B cell (primary cell): ENCODE measurements at regions not wholly inside any gene's neighbourhood (a gene's known extent, or its start where the extent isn't known, plus 50 kb on each side); places are given as distances from the start of the nearest gene placed in this dataset.

Experiments
- ATAC-seq: fragments of 200-7000 bp; cut with Tn5 transposase; one replicate; pipeline ENCODE4 v1.10.0; 2021; ENCODE audit warnings: low read depth, mild to moderate bottlenecking, moderate number of reproducible peaks, moderate library complexity
- CTCF ChIA-PET: fragments of 350-600 bp; sonication (Branson Sonifier 250); formaldehyde crosslinking; loops from one replicate; lab custom pipeline; 2021; ENCODE audit warnings: antibody characterized with exemption, inconsistent platforms; lab: Charles Lee
- POLR2A ChIA-PET: fragments of 350-600 bp; sonication (Branson Sonifier 250); formaldehyde crosslinking; loops from one replicate; lab custom pipeline; 2021; ENCODE audit warnings: antibody characterized with exemption; lab: Charles Lee
- DNase-seq: peaks from one replicate; pipeline ENCODE4 v3.0.0; 2013
- H2AFZ ChIP-seq: 2 replicates; pipeline ENCODE4 v1.6.1; 2012; ENCODE audit warnings: mild to moderate bottlenecking, low read depth, low read length; ENCODE audit not compliant: insufficient read depth, poor library complexity, severe bottlenecking
- H3K27ac ChIP-seq, 2 donors: 1 replicate in 1 of 2; 2 replicates in 1 of 2; pipeline ENCODE4 v1.5.1; 2012 to 2013; ENCODE audit warnings: low read length in 2 of 2, mild to moderate bottlenecking in 2 of 2, moderate library complexity in 1 of 2
- H3K27me3 ChIP-seq, 4 experiments: fragments of 200-600 bp in 1 of 4; sonication (generic) in 1 of 4; replicated peaks in 1 of 4; 1 replicate in 2 of 4; 2 replicates in 2 of 4; pipeline versions ENCODE4 v1.6.1 to v1.7.0; 2013 to 2016; ENCODE audit warnings: low read length in 3 of 4, mild to moderate bottlenecking in 2 of 4, mixed read lengths in 1 of 4, moderate library complexity in 1 of 4; ENCODE audit not compliant: insufficient read depth in 4 of 4, control insufficient read depth in 3 of 4; ENCODE audit errors: control extremely low read depth in 1 of 4
- H3K36me3 ChIP-seq, 2 experiments: replicated peaks in 1 of 2; 1 replicate in 1 of 2; 2 replicates in 1 of 2; pipeline versions ENCODE4 v1.6.1 to v1.7.1; 2013; ENCODE audit warnings: low read length in 1 of 2; ENCODE audit not compliant: insufficient read depth in 2 of 2, control insufficient read depth in 1 of 2; ENCODE audit errors: control extremely low read depth in 1 of 2, extremely low read depth in 1 of 2
- H3K4me1 ChIP-seq, 2 donors: fragments of 200-600 bp in 1 of 2; sonication (generic) in 1 of 2; 1 replicate in 1 of 2; 2 replicates in 1 of 2; pipeline versions ENCODE4 v1.5.1 to v1.6.1; 2013 to 2017; ENCODE audit warnings: low read length in 2 of 2; ENCODE audit not compliant: control insufficient read depth in 2 of 2, insufficient read depth in 2 of 2
- H3K4me2 ChIP-seq: replicated peaks from 2 replicates; pipeline ENCODE3; 2012; ENCODE audit warnings: mild to moderate bottlenecking, low read depth, low read length; ENCODE audit not compliant: poor library complexity, severe bottlenecking
- H3K4me3 ChIP-seq, 5 experiments: fragments of 200-600 bp in 1 of 5; sonication (generic) in 1 of 5; 1 replicate in 3 of 5; 2 replicates in 2 of 5; pipeline versions ENCODE4 v1.5.1 to v1.7.0; 2011 to 2016; ENCODE audit warnings: low read length in 4 of 5, mild to moderate bottlenecking in 4 of 5, low read depth in 2 of 5, control low read depth in 1 of 5, moderate library complexity in 1 of 5; ENCODE audit not compliant: insufficient read depth in 1 of 5; ENCODE audit errors: control extremely low read depth in 1 of 5, extremely low read depth in 1 of 5
- H3K79me2 ChIP-seq: fragments of 200-600 bp; sonication (generic); one replicate; pipeline ENCODE4 v1.6.0; 2016; ENCODE audit warnings: low read length; ENCODE audit not compliant: control insufficient read depth, insufficient read depth
- H3K9ac ChIP-seq: fragments of 200-600 bp; sonication (generic); 2 replicates; pipeline ENCODE4 v1.6.1; 2017; ENCODE audit warnings: mild to moderate bottlenecking, low read length, moderate library complexity
- H3K9me3 ChIP-seq, 3 donors: one replicate each; pipeline versions ENCODE4 v1.6.1 to v1.7.1; 2013; ENCODE audit warnings: low read length in 2 of 3; ENCODE audit not compliant: control insufficient read depth in 2 of 3, insufficient read depth in 1 of 3; ENCODE audit errors: control extremely low read depth in 1 of 3
- H4K20me1 ChIP-seq: 2 replicates; pipeline ENCODE4 v1.6.0; 2012; ENCODE audit warnings: mild to moderate bottlenecking, low read length; ENCODE audit not compliant: insufficient read depth, control insufficient read depth, poor library complexity, severe bottlenecking
- H3K27ac Mint-ChIP-seq: one replicate; pipeline ENCODE4 v1.8.0; 2021; ENCODE audit warnings: mixed read lengths
- H3K27me3 Mint-ChIP-seq: one replicate; pipeline ENCODE4 v1.8.0; 2021; ENCODE audit warnings: mixed read lengths
- H3K4me1 Mint-ChIP-seq: one replicate; pipeline ENCODE4 v1.8.0; 2021; ENCODE audit warnings: mixed read lengths
- H3K4me3 Mint-ChIP-seq: one replicate; pipeline ENCODE4 v1.8.0; 2021; ENCODE audit warnings: mixed read lengths
- H3K9me3 Mint-ChIP-seq: one replicate; pipeline ENCODE4 v1.8.0; 2022; ENCODE audit warnings: mixed read lengths; ENCODE audit not compliant: insufficient read depth
- CTCF ChIP-seq: fragments of 200-600 bp; IDR thresholded peaks from one replicate; pipeline ENCODE4 v1.8.0; 2022; ENCODE audit warnings: antibody characterized with exemption, mild to moderate bottlenecking
- EZH2 ChIP-seq: IDR thresholded peaks from 2 replicates; pipeline ENCODE4 v1.6.1; 2012; ENCODE audit warnings: borderline replicate concordance, low read depth, mild to moderate bottlenecking, moderate library complexity, low read length; ENCODE audit not compliant: insufficient read depth, poor library complexity, severe bottlenecking
- WGBS: methylation state at CpG from one replicate; pipeline ENCODE4 v1.1.5; 2013; ENCODE audit warnings: missing lambda C conversion rate; ENCODE audit not compliant: insufficient coverage; 5-methylcytosine and 5-hydroxymethylcytosine counted together
- intact Hi-C: fragments of 100-400 bp; cut with micrococcal nuclease; formaldehyde crosslinking; loops from one replicate; pipeline ENCODE4 v1.10.0; 2022

GRCh38 chr9:106697750-106698502 lies 165.0 kb upstream of the ZNF462 start:
- 89% methylated on average over 12 of the region's 16 CpGs for WGBS
- Histone ChIP-seq H3K36me3 (no peaks in the 10 kb centered on the region), H3K9me3 (no peaks in the 10 kb centered on the region), H3K4me2 (no peak overlapping the region), H3K27ac (no peak overlapping the region), H4K20me1 (no peaks in the 10 kb centered on the region), H2AFZ (no peak overlapping the region), H3K4me3 (no peak overlapping the region), H3K79me2 (no peaks in the 10 kb centered on the region), H3K27me3 (no peaks in the 10 kb centered on the region), H3K9ac (no peak overlapping the region), H3K4me1 (no peaks in the 10 kb centered on the region)
- ATAC-seq (no peak), DNase-seq (no peak)
- POLR2A ChIA-PET = no interaction called here
- intact Hi-C loops = no loop called here
- no peak overlapping the region for H3K27ac Mint-ChIP-seq
- no peaks in the 10 kb centered on the region for H3K27me3 Mint-ChIP-seq
- TF ChIP-seq EZH2 (no peak), CTCF (no peak)
- no peaks in the 10 kb centered on the region for H3K9me3 Mint-ChIP-seq
- no peaks in the 10 kb centered on the region for H3K4me1 Mint-ChIP-seq
- CTCF ChIA-PET = interaction anchor here (0.7 kb wide), 1 partner anchor 12 kb away, joined by 3 read pairs; no protein-coding TSS in a partner anchor
- H3K4me3 Mint-ChIP-seq = no peak overlapping the region

- H3K4me1 Mint-ChIP-seq = no peaks in the 10 kb centered on the region
- H3K27me3 ChIP-seq = no peaks in the 10 kb centered on the region
- ATAC-seq (no peak), DNase-seq (no peak)
- H3K9me3 ChIP-seq = no peaks in the 10 kb centered on the region
- H3K27ac Mint-ChIP-seq = no peak overlapping the region
- CTCF ChIA-PET = no interaction called here
- H3K4me3 ChIP-seq = no peak overlapping the region
- no peak overlapping the region for H3K27ac ChIP-seq
- no peak overlapping the region for H2AFZ ChIP-seq
- TF ChIP-seq CTCF (no peak), EZH2 (no peak)
- no peak overlapping the region for H3K4me2 ChIP-seq
- POLR2A ChIA-PET = no interaction called here
- H3K4me3 Mint-ChIP-seq = no peak overlapping the region
- no peaks in the 10 kb centered on the region for H3K79me2 ChIP-seq
- intact Hi-C loops = no loop called here
- no peaks in the 10 kb centered on the region for H3K27me3 Mint-ChIP-seq
- H3K4me1 ChIP-seq = no peaks in the 10 kb centered on the region
- H4K20me1 ChIP-seq = no peaks in the 10 kb centered on the region
- no peak overlapping the region for H3K9ac ChIP-seq
- H3K9me3 Mint-ChIP-seq = peaks cover 3% of the 10 kb centered on the region
- no peaks in the 10 kb centered on the region for H3K36me3 ChIP-seq
Measured at GRCh38 chr9:106700676-106701075, 162.3 kb upstream of the ZNF462 start.
